GM12865 (cell line): ENCODE measurements at regions not wholly inside any gene's neighbourhood (a gene's known extent, or its start where the extent isn't known, plus 50 kb on each side); places are given as distances from the start of the nearest gene placed in this dataset.

Source experiments
- DNase-seq: peaks from one replicate; pipeline ENCODE4 v3.0.0; 2010; ENCODE audit warnings: low read depth
- H3K4me3 ChIP-seq: 2 replicates; pipeline ENCODE4 v1.5.1; 2011; ENCODE audit warnings: mild to moderate bottlenecking, low read depth, low read length, control low read depth
- TF ChIP-seq, protein P1 (sequence below): IDR thresholded peaks from 2 replicates; pipeline ENCODE4 v1.5.1; 2011; ENCODE audit warnings: low read length, control low read depth, low read depth, inconsistent platforms; ENCODE audit not compliant: insufficient read depth; ENCODE audit errors: missing control alignments

DNA sequence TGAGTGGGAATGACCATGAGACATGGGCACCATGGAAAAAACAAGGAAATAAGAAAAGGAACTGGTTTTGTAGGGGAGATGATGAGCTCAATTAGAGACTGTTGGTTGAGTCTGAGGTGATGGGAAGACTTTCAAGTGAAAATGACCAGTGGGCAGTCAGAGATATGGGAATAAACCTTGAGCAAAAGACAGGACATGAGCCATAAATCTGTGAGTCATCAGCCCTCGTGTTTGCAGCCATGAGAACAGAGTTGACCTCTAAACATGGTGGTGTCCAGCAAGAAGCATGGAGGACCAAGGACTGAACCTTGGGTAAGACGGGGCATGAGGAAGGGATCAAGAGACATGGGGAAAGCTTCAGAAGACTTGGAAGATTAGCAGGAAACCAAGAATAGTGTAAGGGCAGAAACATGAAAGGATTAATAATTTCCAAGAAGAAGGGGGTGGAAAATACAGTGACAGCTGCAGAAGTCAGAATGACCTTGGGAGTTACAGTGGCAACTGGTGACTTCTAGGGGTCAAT, 280.6 kb upstream of the PRDM1 start:
- DNase-seq = no peak
- TF ChIP-seq, protein P1, sequence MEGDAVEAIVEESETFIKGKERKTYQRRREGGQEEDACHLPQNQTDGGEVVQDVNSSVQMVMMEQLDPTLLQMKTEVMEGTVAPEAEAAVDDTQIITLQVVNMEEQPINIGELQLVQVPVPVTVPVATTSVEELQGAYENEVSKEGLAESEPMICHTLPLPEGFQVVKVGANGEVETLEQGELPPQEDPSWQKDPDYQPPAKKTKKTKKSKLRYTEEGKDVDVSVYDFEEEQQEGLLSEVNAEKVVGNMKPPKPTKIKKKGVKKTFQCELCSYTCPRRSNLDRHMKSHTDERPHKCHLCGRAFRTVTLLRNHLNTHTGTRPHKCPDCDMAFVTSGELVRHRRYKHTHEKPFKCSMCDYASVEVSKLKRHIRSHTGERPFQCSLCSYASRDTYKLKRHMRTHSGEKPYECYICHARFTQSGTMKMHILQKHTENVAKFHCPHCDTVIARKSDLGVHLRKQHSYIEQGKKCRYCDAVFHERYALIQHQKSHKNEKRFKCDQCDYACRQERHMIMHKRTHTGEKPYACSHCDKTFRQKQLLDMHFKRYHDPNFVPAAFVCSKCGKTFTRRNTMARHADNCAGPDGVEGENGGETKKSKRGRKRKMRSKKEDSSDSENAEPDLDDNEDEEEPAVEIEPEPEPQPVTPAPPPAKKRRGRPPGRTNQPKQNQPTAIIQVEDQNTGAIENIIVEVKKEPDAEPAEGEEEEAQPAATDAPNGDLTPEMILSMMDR = no peak

DNA sequence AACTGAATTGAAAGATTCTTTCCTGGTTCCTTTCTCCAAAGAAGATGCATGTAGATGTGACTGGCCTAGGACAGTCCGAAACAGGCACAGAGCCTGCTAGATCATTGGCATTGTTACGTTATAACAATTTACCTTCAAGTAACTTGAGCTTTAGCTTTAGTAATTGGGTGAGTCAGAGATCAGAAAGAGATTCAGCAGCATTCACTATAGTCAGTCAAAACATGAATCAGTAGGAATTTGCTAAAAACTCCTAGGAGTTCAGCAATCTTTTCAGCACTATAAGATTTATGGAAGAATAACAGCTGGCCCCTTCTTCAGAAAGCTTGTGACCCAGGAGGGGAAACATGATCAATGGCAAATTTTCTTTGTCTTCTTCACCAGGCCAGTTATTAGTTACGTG, 281.7 kb upstream of the PRDM1 start:
- H3K4me3 ChIP-seq = no peak overlapping the region
- no peak for DNase-seq
- TF ChIP-seq, protein P1 = no peak

More for the DNA sequence above, 280.6 kb upstream of the PRDM1 start:
- no peak overlapping the region for H3K4me3 ChIP-seq

DNA sequence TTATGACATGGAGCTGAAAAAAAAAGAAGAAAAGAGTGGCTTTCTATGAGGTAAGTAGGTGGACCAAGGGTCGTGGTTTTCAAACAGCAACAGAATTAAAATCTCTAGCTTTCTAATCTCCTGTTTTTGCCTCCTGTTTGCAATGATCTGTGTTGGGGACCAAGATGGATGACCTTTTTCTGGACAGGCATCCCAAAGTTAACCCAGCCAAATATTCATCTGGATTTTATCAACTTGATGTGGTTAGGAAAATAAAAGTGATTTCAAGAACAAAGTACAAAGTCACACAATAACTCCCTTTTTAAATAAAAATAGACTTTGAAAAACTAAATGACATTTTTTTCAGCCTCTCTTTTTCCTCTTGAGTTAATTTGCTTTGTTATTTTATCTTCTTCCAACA, 282.1 kb upstream of the PRDM1 start:
- no peak for DNase-seq
- no peak overlapping the region for H3K4me3 ChIP-seq
- TF ChIP-seq, protein P1 = no peak

- DNase-seq = no peak
- TF ChIP-seq, protein P1 = no peak
- H3K4me3 ChIP-seq = no peak overlapping the region
These were observed 282.7 kb upstream of the PRDM1 start for GRCh38 chr6:105803442-105803841.

GRCh38 chr6:105802703-105803102, 283.4 kb upstream of the PRDM1 start:
- no peak overlapping the region for H3K4me3 ChIP-seq
- TF ChIP-seq, protein P1 = no peak
- no peak for DNase-seq

GRCh38 chr6:105800871-105801270, 285.3 kb upstream of the PRDM1 start:
- TF ChIP-seq, protein P1 = no peak

GRCh38 chr6:105800398-105800797, 285.7 kb upstream of the PRDM1 start:
- TF ChIP-seq, protein P1 = no peak
- H3K4me3 ChIP-seq = no peak overlapping the region
- DNase-seq = no peak

More at GRCh38 chr6:105800871-105801270, 285.3 kb upstream of the PRDM1 start:
- no peak overlapping the region for H3K4me3 ChIP-seq
- DNase-seq = no peak
